GM19463 (cell line): ENCODE measurements at regions not wholly inside any gene's neighbourhood (a gene's known extent, or its start where the extent isn't known, plus 50 kb on each side); places are given as distances from the start of the nearest gene placed in this dataset.

Experiments used
- ATAC-seq: cut with Tn5 transposase; IDR thresholded peaks from one replicate; pipeline ENCODE4 v1.9.1; 2021; ENCODE audit warnings: mild to moderate bottlenecking, moderate library complexity; ENCODE audit not compliant: unreplicated experiment

DNA sequence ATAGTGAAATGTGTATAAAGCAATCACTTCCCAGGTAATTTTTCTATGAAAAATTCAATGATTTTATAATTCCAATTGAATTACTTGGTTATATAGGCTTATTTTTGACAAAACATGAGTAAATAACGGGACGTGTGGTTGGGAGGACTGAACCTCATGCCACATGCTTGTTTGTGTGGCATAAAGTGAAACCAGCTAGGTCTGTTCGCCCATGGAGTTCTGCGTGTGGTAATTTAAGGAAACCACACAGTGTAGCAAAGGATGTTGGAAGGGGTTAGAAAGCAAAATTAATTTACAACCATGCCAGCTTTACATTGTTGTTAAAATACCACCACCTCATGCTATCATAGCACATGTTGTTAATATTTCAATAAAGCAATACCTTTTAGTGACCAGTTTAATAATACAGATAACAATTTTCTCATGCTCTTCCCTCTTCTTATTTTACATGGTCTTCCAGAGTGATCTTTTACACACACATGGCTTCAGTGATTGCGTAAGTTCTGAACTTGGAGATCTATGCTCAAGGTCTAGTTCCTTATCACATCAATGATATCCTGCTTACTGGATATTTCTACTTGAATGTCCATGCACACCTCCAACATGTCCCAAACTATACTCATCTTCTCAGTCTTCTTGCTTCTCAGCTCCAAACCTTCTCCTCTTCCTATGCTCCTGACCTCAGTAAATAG lies 156.4 kb upstream of the ITGA4 start:
- no peak for ATAC-seq

DNA sequence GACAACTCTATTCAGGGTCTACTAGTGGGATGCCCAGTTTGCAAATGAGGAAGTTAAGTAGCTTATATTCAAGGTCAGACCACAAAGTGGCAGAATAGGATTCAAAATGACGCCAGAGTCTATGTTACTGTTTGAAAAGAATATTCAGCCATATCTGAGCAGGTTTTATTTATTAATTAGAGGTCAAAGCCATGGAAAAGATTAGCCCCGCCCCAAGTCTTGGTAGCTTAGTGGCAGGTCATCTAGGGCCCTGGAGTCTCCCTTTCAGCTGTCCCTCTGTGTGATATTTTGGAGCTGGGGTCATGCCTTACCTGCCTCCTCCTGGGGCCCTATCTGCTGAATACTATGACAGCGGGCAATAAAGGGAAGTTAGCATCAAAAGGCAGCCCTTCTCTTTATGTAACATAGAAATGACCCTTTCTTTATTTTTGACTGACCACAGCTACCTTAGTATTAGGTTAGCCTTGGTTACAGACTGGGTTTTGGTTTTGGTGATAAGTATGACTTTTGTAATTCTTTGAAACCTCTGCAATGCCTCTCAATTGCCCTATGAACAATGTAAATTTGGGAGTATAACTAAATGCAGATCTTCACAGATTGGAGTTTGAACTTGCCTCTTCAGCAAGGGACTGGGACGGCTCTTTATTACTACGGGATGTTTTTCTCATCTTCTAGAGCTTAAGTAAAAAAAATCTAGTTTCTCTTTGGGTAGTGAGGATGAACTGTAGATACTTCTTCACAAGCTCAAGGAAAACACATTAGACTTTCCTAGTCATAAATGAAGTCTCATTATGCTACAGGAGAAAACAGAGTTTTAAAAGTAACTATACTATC lies 153.0 kb upstream of the ITGA4 start:
- no peak for ATAC-seq

DNA sequence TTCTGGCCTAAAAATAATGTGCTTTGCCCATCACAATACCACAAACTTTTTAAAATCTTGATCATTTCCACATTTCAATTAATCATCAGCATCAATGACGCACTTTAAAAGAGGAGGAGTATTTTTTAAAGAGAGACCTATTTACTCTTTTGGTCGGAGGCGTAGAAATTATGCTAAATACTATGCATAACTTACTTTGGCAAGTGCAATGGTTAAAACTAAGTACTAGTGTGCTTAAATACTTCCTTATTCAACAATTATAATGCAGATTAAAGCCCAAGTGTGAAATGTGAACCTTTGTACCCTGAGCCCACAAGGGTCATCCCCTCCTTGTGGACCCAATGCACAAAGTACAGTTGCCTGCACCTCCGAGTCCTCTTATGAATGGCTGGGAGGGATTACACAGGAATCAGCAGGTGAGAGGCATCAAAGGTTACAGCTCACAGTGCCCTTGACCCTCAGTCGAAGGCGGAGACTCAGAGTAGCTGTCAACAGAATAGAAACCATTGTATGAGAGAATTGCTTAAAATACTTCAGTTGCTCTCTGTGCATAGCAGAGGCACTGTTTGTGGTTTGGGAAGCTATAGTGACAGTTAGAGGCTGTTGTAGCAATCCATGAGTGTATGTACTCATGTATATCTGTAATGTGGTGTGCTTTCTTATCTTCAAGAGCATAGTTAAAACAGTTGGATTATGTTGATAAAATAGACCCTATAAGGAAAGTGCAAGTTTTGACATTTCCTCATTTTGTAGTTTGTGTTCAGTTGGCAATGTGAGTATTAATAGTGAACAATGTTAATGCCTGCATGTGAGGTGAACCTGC lies 151.7 kb upstream of the ITGA4 start:
- peak; percentile 87 for ATAC-seq

DNA sequence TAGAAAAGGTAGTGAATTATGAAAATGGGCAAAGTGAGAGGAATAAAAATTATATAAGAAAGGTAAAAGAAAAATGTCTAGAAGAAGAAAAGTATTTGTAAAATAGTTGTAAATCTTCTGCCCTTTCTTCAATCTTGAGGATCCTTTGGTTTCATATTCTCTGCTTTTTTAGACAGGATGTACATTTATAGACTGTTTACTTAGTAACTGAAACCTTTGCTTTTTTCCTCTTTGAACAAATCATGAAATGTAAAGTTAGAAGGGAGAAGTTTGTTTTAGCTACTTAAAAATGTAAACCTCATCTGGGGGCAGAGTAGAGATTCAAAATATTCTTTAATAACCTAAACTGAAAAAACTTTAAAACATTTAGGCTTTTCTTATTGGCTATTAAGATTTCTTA lies 150.4 kb upstream of the ITGA4 start:
- no peak for ATAC-seq

DNA sequence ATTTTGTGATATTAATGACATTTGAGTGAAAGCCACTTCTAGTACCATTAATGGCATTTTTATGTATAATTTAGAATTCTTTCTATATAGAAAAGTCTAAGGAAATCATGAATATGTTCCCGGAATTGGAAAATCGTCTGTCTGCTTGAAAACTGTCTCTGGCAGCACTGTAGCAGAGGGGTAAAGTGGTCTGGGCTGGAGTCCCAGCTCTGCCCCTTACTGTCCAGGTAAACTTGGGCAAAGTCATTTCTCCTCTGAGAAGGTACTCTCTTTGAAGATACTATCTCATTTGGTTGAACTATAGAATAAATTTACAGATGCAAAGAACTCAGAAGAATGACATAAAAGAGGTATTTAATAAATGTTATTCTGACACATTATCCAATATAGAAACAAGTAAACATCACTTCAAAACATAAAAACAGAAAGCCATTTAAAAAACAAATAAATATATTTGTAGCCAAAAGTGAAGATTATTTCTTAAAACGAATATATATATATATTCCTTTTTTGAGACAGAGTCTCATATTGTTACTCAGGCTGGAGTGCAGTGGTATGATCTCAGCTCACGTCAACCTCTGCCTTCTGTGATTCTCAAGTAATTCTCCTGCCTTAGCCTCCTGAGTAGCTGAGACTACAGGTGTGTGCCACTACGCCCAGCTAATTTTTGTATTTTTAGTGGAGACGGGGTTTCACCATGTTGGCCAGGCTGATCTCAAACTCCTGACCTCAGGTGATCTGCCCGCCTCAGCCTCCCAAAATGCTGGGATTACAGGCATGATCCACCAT lies 149.8 kb upstream of the ITGA4 start:
- ATAC-seq, result no peak

DNA sequence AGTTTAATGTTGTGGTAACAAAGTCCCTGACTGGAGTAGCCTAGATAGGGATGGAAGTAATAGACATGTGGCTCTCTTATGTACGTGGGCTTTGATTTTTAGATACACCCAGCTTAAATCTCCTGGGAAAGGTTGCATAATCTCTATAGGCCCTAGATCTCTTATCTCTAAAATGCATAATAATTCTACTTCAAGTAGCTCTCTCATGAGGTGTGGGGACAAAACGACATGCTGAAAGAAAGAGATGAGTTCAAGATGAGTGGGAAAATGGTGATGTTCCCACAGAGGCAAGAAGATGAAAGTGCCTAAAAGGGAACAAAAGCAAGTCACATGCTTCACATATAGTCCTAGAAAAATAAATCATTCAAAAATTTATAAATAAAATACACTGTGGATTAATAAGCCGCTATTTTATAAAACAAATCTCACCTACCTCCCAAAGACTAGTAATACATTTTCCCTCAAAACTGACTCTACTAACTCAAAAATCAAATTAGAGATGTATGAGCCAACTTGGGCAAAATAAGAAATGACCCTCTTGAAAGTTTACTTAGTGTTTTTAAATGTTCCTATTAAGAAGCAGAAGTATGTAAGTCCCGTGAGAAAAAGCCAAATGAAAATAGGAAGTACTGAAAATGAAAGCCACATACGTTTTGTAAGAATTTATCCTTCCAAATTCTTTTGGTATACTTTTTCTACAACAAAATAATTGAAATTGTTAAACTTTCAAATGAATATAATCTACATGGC lies 148.2 kb upstream of the ITGA4 start:
- no peak for ATAC-seq

DNA sequence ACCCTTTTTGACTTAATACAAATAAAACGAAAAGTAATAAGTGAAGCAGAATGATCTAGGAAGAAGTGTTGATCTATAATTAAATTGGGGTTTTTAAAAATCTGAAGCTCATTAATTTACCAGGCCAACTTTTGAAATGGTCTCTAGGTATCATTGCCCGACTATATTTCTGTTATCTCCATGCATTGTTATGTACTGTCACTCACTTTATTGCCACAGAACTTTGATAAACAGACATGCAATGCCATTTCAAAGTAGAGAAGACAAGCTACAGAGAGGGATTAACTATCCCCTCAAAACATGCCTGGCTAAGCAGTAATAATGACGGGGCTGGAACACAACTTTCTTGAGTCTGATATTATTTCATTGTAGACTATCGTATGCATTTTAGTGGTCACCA lies 147.6 kb upstream of the ITGA4 start:
- no peak for ATAC-seq

DNA sequence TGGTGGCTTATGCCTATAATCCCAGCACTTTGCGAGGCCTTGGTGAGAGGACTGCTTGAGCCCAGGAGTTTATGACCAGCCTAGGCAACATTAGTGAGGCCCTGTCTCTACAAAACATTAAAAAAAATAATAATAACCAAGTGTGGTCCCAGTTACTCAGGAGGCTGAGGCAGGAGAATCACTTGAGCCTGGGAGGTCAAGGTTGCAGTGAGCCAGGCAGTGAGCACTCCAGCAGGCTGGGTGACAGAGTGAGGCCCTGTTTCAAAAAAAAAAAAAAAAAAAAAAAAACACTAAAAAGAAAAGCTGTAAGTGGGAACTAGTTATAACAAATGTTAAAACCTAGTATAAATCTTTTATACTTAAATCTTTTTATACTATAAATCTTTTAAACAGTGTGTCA lies 146.2 kb upstream of the ITGA4 start:
- ATAC-seq, result no peak

DNA sequence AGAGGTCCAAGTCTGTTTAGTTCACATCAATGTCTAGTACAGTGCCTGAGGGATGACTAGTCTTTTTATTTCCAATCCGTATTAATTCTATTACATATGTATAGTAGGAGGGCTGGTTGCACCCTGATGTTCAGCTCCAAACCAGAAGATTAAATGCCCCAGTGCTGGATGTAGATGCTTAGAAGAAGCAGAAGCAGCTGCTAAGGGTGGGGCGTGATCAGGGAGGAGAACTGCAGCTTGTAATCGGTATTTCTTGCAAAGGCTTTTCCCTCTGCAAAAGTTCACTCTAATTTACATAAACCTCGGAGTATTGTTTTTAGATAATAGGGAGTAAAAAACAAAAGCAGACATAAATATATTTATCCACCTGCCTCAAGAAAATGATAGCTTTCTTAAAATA lies 145.3 kb upstream of the ITGA4 start:
- no peak for ATAC-seq

DNA sequence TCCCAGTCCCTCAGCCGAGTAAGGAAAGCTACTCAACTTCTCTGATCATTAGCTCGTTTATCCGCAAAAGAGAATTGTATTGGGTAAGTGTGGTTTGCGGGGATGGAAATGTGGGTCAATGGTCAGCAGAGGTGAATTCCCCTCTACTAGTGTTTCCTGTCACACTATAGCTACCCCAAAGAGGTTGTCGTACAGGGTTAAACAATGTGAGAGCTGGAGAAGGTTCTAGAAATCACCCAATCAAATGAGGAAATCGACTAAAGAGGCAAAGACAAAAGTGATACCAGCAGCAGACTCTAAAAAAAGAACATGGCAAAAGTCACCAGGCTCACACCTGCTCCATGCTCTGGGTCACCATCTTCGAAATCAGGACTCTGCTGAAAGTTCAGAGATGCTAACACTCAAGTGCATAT lies 144.7 kb upstream of the ITGA4 start:
- ATAC-seq, result peak; percentile 87

DNA sequence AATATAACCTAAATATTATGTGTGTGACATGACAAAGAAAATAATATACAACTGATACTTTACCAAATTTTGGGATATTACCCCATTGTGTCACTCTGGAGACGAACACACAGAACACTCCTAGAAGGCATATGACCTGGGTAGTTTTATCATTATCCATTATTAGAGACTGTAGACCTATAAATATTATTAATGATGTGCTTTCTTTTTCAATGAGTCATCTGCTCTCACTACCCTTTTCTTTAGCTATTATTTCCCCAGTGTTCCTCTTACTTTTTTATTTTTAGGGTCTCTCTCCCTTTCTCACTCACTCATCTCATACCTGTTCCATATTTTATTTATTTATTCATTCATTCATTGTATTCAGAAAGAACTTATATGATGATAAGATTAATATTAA lies 143.3 kb upstream of the ITGA4 start:
- no peak for ATAC-seq

DNA sequence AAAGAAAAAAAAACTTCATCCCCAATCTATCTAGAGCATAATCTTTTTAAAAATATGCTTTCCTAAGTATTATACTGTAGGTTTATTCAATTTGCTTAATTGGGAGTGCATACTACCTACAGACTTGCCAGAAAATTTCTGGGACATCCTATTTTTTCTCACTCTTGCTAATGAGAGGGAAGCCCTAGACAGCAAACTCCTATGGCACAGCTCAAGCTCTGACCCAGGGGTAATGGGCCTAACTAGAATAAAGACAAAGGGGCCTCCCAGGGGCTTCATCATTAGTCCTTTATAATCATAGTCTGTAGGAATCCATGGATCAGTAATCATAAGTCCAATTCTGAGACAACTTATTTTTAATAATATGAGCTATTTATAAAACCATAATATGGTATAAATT lies 142.6 kb upstream of the ITGA4 start:
- no peak for ATAC-seq

DNA sequence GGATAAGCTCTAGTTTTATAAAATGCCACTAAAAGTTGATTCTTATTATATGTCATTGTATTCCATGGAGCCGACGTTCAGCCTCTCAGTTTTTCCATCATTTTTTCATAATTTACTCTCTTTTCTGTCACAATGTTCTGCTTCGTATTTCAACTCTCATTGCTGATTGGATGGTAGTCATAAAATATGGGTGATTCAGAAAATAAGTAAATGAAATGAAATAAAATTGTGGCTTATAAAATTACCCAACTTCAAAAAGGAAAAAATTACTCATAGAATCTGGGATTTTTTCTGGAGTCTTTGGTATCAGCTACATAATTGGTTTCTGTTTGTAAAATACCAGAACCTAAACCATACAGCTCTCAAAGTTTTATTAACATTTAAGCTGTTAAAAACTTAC lies 139.7 kb upstream of the ITGA4 start:
- ATAC-seq, result no peak

DNA sequence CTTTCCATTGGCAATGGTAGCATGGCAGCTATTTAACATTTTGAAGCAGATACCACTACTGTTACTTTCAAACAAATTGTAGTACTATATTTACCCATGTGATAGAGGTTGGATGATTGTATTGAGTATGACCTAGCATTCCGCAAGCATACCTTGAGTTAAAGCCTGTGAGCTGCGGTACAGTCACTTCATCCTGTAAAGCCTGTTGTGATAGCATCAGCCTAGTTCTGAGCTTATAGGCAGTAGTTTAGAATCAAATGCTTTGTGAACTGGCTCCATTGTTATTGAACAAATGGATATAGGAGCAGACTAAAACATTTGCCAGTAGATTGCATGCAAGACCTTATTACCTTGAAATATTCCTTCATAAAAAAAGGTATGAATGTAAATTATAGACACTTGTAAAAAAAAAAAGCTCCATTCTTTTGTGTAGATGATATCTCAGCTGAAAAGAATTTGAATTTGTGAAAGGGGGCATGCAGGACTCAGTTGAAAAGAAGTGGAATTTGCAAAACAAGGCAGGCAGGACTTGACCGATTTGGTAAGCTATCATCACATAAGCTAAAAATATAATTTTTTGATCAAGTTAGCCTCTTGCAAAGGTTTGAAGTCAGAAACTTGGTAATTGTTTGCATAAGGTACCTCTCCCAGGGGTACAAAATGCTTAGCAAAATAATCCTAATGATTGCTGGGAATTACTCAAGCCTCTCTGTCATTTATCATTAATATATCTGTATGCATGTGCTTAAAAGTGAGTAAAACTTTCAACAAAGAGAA lies 138.5 kb upstream of the ITGA4 start:
- no peak for ATAC-seq

DNA sequence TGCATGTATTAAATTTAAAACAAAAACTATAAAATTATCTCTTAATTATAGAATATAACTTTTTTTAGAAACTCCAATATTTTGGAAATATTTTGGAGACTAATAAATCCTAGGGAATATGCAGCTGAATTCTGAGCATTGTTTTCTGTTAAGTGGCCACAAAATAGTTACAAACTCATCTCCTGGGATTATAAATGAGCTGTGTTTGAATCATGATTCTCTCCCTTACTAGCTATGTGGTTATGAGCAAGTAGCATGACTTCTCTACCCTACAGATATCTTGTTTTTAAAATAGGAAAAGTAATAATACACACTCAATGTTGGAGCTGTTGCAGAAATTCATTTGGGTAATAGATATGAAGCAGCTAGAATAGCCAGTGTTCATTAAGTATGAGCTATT lies 137.9 kb upstream of the ITGA4 start:
- ATAC-seq, result no peak

DNA sequence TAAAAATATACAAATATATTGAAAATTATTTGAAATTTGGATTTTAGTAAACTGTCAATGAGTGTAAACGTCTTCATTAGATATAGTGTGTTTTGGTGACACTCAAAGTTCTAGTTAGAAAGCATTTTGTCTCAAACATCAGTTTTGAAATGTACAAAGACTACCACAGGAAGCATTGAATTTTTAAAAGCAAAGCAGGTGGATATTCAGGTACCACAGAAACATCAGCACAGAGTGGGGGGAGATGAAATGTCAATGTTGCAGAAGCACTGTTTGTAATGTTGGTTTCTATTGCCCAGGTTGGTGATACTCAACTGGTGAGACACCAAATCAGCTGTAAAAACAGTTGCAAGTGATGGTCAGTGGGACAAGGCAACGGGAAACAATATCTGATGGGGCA lies 136.5 kb upstream of the ITGA4 start:
- ATAC-seq, result no peak

DNA sequence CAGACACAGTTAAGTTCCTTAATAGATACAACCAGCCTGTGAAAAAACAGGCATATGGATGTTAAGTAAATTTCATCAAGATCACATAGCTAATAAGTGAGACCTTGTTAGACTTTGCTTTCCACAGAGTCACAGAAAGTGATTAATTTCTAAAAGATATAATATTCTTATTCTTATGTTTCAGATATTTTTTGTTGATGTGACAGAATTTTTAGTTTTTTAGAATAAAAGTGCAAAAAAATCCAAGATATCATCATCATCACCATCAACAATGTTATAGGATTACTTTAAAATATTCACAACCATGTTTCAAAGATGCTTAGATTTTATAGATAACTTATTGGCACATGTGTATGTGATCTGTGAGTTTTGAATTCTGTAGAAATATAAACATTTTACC lies 132.3 kb upstream of the ITGA4 start:
- no peak for ATAC-seq

DNA sequence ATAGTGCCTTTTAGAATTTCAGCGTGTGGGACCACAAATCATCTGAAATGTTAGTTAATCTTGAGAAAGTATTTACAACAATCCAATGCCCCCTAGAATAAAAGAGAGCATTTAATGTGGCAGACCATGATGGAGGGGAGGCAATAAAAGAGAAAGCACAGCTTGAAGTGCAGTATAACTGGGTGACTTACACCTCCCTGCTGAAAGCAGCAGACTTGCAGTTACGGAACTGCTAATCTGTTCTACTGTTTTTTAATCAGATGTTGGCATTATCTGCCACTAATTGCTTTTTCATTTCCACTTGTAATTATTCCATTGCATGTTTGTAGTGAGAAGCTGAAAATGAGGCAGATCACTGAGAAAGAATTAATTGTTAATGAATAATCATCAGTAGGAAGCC lies 130.5 kb upstream of the ITGA4 start:
- no peak for ATAC-seq

DNA sequence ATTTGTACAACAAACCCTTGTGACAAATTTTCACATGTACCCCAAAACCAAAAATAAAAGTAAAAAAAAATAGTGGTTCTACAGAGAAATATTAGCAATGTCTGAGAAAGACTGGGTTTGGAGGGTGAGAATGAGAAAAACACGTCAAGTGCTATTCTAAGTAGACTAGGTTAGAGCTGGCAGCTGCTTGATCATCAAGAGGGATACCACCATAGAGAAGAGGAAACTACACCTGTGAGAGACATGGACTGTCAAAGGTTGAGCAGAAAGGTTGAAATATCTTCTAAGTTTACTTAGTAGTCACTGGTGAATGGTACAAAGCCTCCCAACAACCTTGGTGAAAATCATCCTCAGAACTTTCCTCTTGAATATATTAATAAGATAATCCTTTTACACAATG lies 126.9 kb upstream of the ITGA4 start:
- ATAC-seq, result no peak
